H1 (cell line): ENCODE measurements at regions not wholly inside any gene's neighbourhood (a gene's known extent, or its start where the extent isn't known, plus 50 kb on each side); places are given as distances from the start of the nearest gene placed in this dataset.

Source experiments
- CHD7 ChIP-seq: fragments of 300-600 bp; sonication (generic); IDR thresholded peaks from 2 replicates; pipeline ENCODE4 v1.7.1; 2012; ENCODE audit warnings: low read length, moderate library complexity, mild to moderate bottlenecking, inconsistent platforms; ENCODE audit not compliant: insufficient replicate concordance
- GABPA ChIP-seq: IDR thresholded peaks from 2 replicates; pipeline ENCODE4 v1.6.1; 2011; ENCODE audit warnings: mild to moderate bottlenecking, low read length, moderate library complexity, borderline replicate concordance; ENCODE audit not compliant: insufficient read depth
- JUN ChIP-seq: IDR thresholded peaks from 2 replicates; pipeline ENCODE4 v1.6.1; 2011; ENCODE audit warnings: low read depth, mild to moderate bottlenecking, improper control_type of control experiment, low read length
- KDM4A ChIP-seq: IDR thresholded peaks from one replicate; pipeline ENCODE4 v1.7.1; 2012; ENCODE audit warnings: low read depth, mild to moderate bottlenecking, moderate library complexity, low read length, inconsistent platforms; ENCODE audit not compliant: severe bottlenecking
- NANOG ChIP-seq: IDR thresholded peaks from 2 replicates; pipeline ENCODE4 v1.6.1; 2011; ENCODE audit warnings: low read length, low read depth, mild to moderate bottlenecking, inconsistent platforms; ENCODE audit not compliant: insufficient read depth, poor library complexity, severe bottlenecking
- RFX5 ChIP-seq: IDR thresholded peaks from 2 replicates; pipeline ENCODE4 v1.6.1; 2011; ENCODE audit warnings: low read depth, low read length, improper control_type of control experiment, borderline replicate concordance
- SP1 ChIP-seq: IDR thresholded peaks from 2 replicates; pipeline ENCODE4 v1.6.1; 2011; ENCODE audit warnings: low read depth, low read length
- SP2 ChIP-seq: IDR thresholded peaks from 2 replicates; pipeline ENCODE4 v1.6.1; 2012; ENCODE audit warnings: mild to moderate bottlenecking, low read length, inconsistent platforms
- TEAD4 ChIP-seq: IDR thresholded peaks from 2 replicates; pipeline ENCODE4 v1.6.1; 2012; ENCODE audit warnings: low read depth, low read length, inconsistent platforms, mixed read lengths

GRCh38 chr10:2890093-2890492 is 177.3 kb upstream of the PFKP start (continued):
- TF ChIP-seq CHD7 (no peak), TEAD4 (no peak), SP2 (no peak), JUN (no peak), RFX5 (no peak), SP1 (no peak), NANOG (no peak), KDM4A (no peak), GABPA (no peak)
